Caco-2 (cell line): ENCODE measurements at regions not wholly inside any gene's neighbourhood (a gene's known extent, or its start where the extent isn't known, plus 50 kb on each side); places are given as distances from the start of the nearest gene placed in this dataset.

Source experiments
- BruUV-seq: library from RNA; stranded (reverse); fragments of 400-500 nt; replicated peaks from 2 replicates; lab custom pipeline; 2021; lab: Mats Ljungman, UMichigan
- CTCF ChIA-PET: fragments of 300-600 bp; sonication (Branson Sonifier 250); formaldehyde crosslinking; loops from one replicate; lab custom pipeline; 2022; ENCODE audit warnings: antibody characterized with exemption; lab: Charles Lee
- POLR2A ChIA-PET: fragments of 300-600 bp; sonication (Branson Sonifier 250); formaldehyde crosslinking; loops from one replicate; lab custom pipeline; 2022; ENCODE audit warnings: antibody characterized with exemption; lab: Charles Lee
- DNase-seq, 2 experiments: peaks; one replicate each; pipeline versions ENCODE4 v3.0.0 to v3.0.0-alpha.2; 2020 to 2022
- H3K27me3 ChIP-seq: replicated peaks from 2 replicates; pipeline ENCODE4 v1.6.0; 2011; ENCODE audit warnings: low read length; ENCODE audit not compliant: control insufficient read depth, insufficient read depth
- H3K36me3 ChIP-seq: 2 replicates; pipeline ENCODE4 v1.5.1; 2011; ENCODE audit warnings: low read length; ENCODE audit not compliant: control insufficient read depth, insufficient read depth
- H3K4me1 ChIP-seq: fragments of 250-450 bp; sonication (Bioruptor Pico); 2 replicates; pipeline ENCODE4 v1.5.1; 2020; ENCODE audit warnings: mild to moderate bottlenecking
- H3K4me3 ChIP-seq: 2 replicates; pipeline ENCODE4 v1.5.1; 2011; ENCODE audit warnings: low read depth, mild to moderate bottlenecking, control low read depth, low read length
- H3K9me3 ChIP-seq: fragments of 250-450 bp; sonication (Bioruptor Pico); 2 replicates; pipeline ENCODE4 v1.5.1; 2020; ENCODE audit warnings: mild to moderate bottlenecking, moderate library complexity
- H3K27ac Mint-ChIP-seq: one replicate; pipeline ENCODE4 v1.8.0; 2022; ENCODE audit warnings: mixed read lengths; ENCODE audit not compliant: unreplicated experiment
- H3K27me3 Mint-ChIP-seq: one replicate; pipeline ENCODE4 v1.8.0; 2022; ENCODE audit warnings: mixed read lengths; ENCODE audit not compliant: insufficient read depth, unreplicated experiment
- H3K36me3 Mint-ChIP-seq: one replicate; pipeline ENCODE4 v1.8.0; 2022; ENCODE audit warnings: mild to moderate bottlenecking, mixed read lengths; ENCODE audit not compliant: insufficient read depth, unreplicated experiment
- H3K4me1 Mint-ChIP-seq: one replicate; pipeline ENCODE4 v1.8.0; 2022; ENCODE audit warnings: low read depth, mixed read lengths; ENCODE audit not compliant: unreplicated experiment
- H3K4me3 Mint-ChIP-seq: one replicate; pipeline ENCODE4 v1.8.0; 2022; ENCODE audit warnings: mild to moderate bottlenecking, moderate library complexity, mixed read lengths; ENCODE audit not compliant: unreplicated experiment
- H3K9me3 Mint-ChIP-seq: one replicate; pipeline ENCODE4 v1.8.0; 2022; ENCODE audit warnings: mixed read lengths; ENCODE audit not compliant: unreplicated experiment
- CTCF ChIP-seq, 2 experiments: fragments of 200-600 bp in 1 of 2; IDR thresholded peaks; 1 replicate in 1 of 2; 2 replicates in 1 of 2; pipeline versions ENCODE4 v1.5.1 to v1.8.0; 2011 to 2022; ENCODE audit warnings: antibody characterized with exemption in 1 of 2, control low read depth in 1 of 2, inconsistent platforms in 1 of 2, low read depth in 1 of 2, low read length in 1 of 2, mild to moderate bottlenecking in 1 of 2, moderate library complexity in 1 of 2; ENCODE audit not compliant: insufficient read depth in 1 of 2, severe bottlenecking in 1 of 2, unreplicated experiment in 1 of 2
- intact Hi-C: fragments of 100-400 bp; cut with micrococcal nuclease; formaldehyde crosslinking; loops from one replicate; pipeline ENCODE4 v1.10.0; 2022; ENCODE audit not compliant: unreplicated experiment

GRCh38 chr11:80586464-80586863 lies 1145.6 kb upstream of the TENM4 start:
- Mint-ChIP-seq H3K36me3 (no peaks in the 10 kb centered on the region), H3K4me3 (no peak overlapping the region), H3K27ac (no peak overlapping the region), H3K4me1 (no peaks in the 10 kb centered on the region), H3K27me3 (no peaks in the 10 kb centered on the region), H3K9me3 (no peaks in the 10 kb centered on the region)
- ChIA-PET CTCF (no interaction called here), POLR2A (no interaction called here)
- Histone ChIP-seq H3K9me3 (no peaks in the 10 kb centered on the region), H3K4me1 (no peaks in the 10 kb centered on the region), H3K27me3 (no peaks in the 10 kb centered on the region; the same call in 1 of the 2 replicates), H3K36me3 (no peaks in the 10 kb centered on the region), H3K4me3 (no peak overlapping the region)
- no peak for TF ChIP-seq CTCF (IDR thresholded peaks at IDR 0.05; ENCODE audit: insufficient read depth in 1 of 2, low read depth in 1 of 2, low read length in 1 of 2, severe bottlenecking in 1 of 2, unreplicated experiment in 1 of 2)
- no peak for DNase-seq
- intact Hi-C loops, result no loop called here
- no TSS peak for BruUV-seq

- Mint-ChIP-seq H3K4me3 (no peak overlapping the region), H3K27ac (no peak overlapping the region), H3K36me3 (no peaks in the 10 kb centered on the region), H3K9me3 (no peaks in the 10 kb centered on the region), H3K4me1 (no peaks in the 10 kb centered on the region), H3K27me3 (no peaks in the 10 kb centered on the region)
- intact Hi-C loops, result no loop called here
- POLR2A ChIA-PET, result no interaction called here
- CTCF ChIA-PET, result no interaction called here
- no peaks in the 10 kb centered on the region for H3K9me3 ChIP-seq
- H3K4me1 ChIP-seq, result no peaks in the 10 kb centered on the region
- H3K36me3 ChIP-seq, result no peaks in the 10 kb centered on the region
- BruUV-seq, result no TSS peak
- no peak overlapping the region for H3K4me3 ChIP-seq
- no peak for TF ChIP-seq CTCF (IDR thresholded peaks at IDR 0.05; ENCODE audit: insufficient read depth in 1 of 2, low read depth in 1 of 2, low read length in 1 of 2, severe bottlenecking in 1 of 2, unreplicated experiment in 1 of 2)
- H3K27me3 ChIP-seq, result no peaks in the 10 kb centered on the region; the same call in 1 of the 2 replicates
- peak in 1 of 2 experiments; percentile 39 for DNase-seq
Measured at GRCh38 chr11:80584661-80585060, 1143.8 kb upstream of the TENM4 start.

- no peak overlapping the region for H3K27ac Mint-ChIP-seq
- H3K4me3 Mint-ChIP-seq, result no peak overlapping the region
- no peaks in the 10 kb centered on the region for H3K4me1 Mint-ChIP-seq
- H3K27me3 Mint-ChIP-seq, result no peaks in the 10 kb centered on the region
- H3K9me3 ChIP-seq, result peaks cover 13% of the 10 kb centered on the region
- no peaks in the 10 kb centered on the region for H3K4me1 ChIP-seq
- H3K36me3 ChIP-seq, result no peaks in the 10 kb centered on the region
- no peaks in the 10 kb centered on the region for H3K27me3 ChIP-seq
- intact Hi-C loops, result no loop called here
- BruUV-seq, result no TSS peak
- TF ChIP-seq CTCF (IDR thresholded peaks at IDR 0.05; ENCODE audit: insufficient read depth in 1 of 2, low read depth in 1 of 2, low read length in 1 of 2, severe bottlenecking in 1 of 2, unreplicated experiment in 1 of 2), result no peak
- CTCF ChIA-PET, result no interaction called here
- H3K36me3 Mint-ChIP-seq, result no peaks in the 10 kb centered on the region
- H3K4me3 ChIP-seq, result no peak overlapping the region
- H3K9me3 Mint-ChIP-seq, result peaks cover 27% of the 10 kb centered on the region
- POLR2A ChIA-PET, result no interaction called here
- no peak for DNase-seq
Measured at GRCh38 chr11:80569832-80570231, 1129.0 kb upstream of the TENM4 start.
